GM23338 (cell line): ENCODE measurements at regions not wholly inside any gene's neighbourhood (a gene's known extent, or its start where the extent isn't known, plus 50 kb on each side); places are given as distances from the start of the nearest gene placed in this dataset.

Experiments used
- ATAC-seq: fragments of 200-7000 bp; cut with Tn5 transposase; 3 replicates; pipeline ENCODE4 v1.9.1; 2020
- DNase-seq: peaks from one replicate; pipeline ENCODE4 v3.0.0-alpha.2; 2015; ENCODE audit warnings: low spot score
- H2AFZ ChIP-seq: fragments of 200-600 bp; sonication (generic); 2 replicates; pipeline ENCODE4 v1.8.0; 2016; ENCODE audit warnings: antibody characterized with exemption, mild to moderate bottlenecking, moderate library complexity
- H3F3A ChIP-seq: fragments of 200-600 bp; sonication (generic); replicated peaks from 2 replicates; pipeline ENCODE4 v1.8.0; 2017; ENCODE audit warnings: antibody characterized with exemption, mixed run types, low read depth
- H3K27ac ChIP-seq: fragments of 200-600 bp; sonication (generic); 2 replicates; pipeline ENCODE4 v1.6.1; 2016; ENCODE audit warnings: low read depth
- H3K27me3 ChIP-seq: fragments of 200-600 bp; sonication (generic); 2 replicates; pipeline ENCODE4 v1.8.0; 2016; ENCODE audit warnings: mild to moderate bottlenecking, mixed run types, moderate library complexity; ENCODE audit not compliant: insufficient read depth
- H3K36me3 ChIP-seq: fragments of 200-600 bp; sonication (generic); 2 replicates; pipeline ENCODE4 v1.8.0; 2016; ENCODE audit warnings: mild to moderate bottlenecking; ENCODE audit not compliant: insufficient read depth
- H3K4me1 ChIP-seq: fragments of 200-600 bp; sonication (generic); 2 replicates; pipeline ENCODE4 v1.8.0; 2016; ENCODE audit warnings: mild to moderate bottlenecking, moderate library complexity; ENCODE audit not compliant: insufficient read depth
- H3K4me2 ChIP-seq: fragments of 200-600 bp; sonication (generic); 2 replicates; pipeline ENCODE4 v1.7.1; 2017; ENCODE audit warnings: mixed run types
- H3K4me3 ChIP-seq: fragments of 200-600 bp; sonication (generic); 2 replicates; pipeline ENCODE4 v1.6.1; 2016; ENCODE audit warnings: mixed run types
- H3K79me2 ChIP-seq: fragments of 200-600 bp; sonication (generic); replicated peaks from 2 replicates; pipeline ENCODE4 v1.8.0; 2017; ENCODE audit warnings: mild to moderate bottlenecking; ENCODE audit not compliant: insufficient read depth
- H3K9me2 ChIP-seq: fragments of 200-600 bp; sonication (generic); 2 replicates; pipeline ENCODE4 v1.8.0; 2017; ENCODE audit not compliant: insufficient read depth
- H4K20me1 ChIP-seq: fragments of 200-600 bp; sonication (generic); replicated peaks from 2 replicates; pipeline ENCODE4 v1.8.0; 2017; ENCODE audit warnings: mild to moderate bottlenecking; ENCODE audit not compliant: insufficient read depth
- H3K27ac Mint-ChIP-seq: 2 replicates; pipeline ENCODE4 v1.8.0; 2020; ENCODE audit warnings: inconsistent platforms, mild to moderate bottlenecking, moderate library complexity, mixed read lengths
- H3K27me3 Mint-ChIP-seq: 3 replicates; pipeline ENCODE4 v1.8.0; 2022; ENCODE audit warnings: low read depth, mild to moderate bottlenecking, moderate library complexity, mixed read lengths, inconsistent platforms; ENCODE audit not compliant: insufficient read depth, poor library complexity
- H3K36me3 Mint-ChIP-seq: 3 replicates; pipeline ENCODE4 v1.8.0; 2021; ENCODE audit warnings: low read depth, mild to moderate bottlenecking, inconsistent platforms, moderate library complexity, mixed read lengths
- H3K4me1 Mint-ChIP-seq: 3 replicates; pipeline ENCODE4 v1.8.0; 2020; ENCODE audit warnings: mild to moderate bottlenecking, inconsistent platforms, mixed read lengths
- H3K4me3 Mint-ChIP-seq: 3 replicates; pipeline ENCODE4 v1.8.0; 2021; ENCODE audit warnings: moderate library complexity, mild to moderate bottlenecking, inconsistent platforms, mixed read lengths
- H3K9me3 Mint-ChIP-seq: 3 replicates; pipeline ENCODE4 v1.8.0; 2020; ENCODE audit warnings: moderate library complexity, mild to moderate bottlenecking, inconsistent platforms, mixed read lengths
- CTCF ChIP-seq, 2 experiments: fragments of 200-600 bp in 1 of 2; sonication (generic) in 1 of 2; conservative IDR thresholded peaks; 2 replicates each; pipeline versions ENCODE4 v1.5.1 to v1.6.1; 2016 to 2017; ENCODE audit warnings: antibody characterized with exemption in 2 of 2, low read depth in 2 of 2, mild to moderate bottlenecking in 2 of 2, moderate library complexity in 1 of 2
- ETS1 ChIP-seq: IDR thresholded peaks from 2 replicates; pipeline ENCODE4 v1.6.1; 2016; ENCODE audit warnings: antibody characterized with exemption
- EZH2phosphoT487 ChIP-seq: fragments of 200-600 bp; sonication (generic); IDR thresholded peaks from one replicate; pipeline ENCODE4 v1.8.1; 2018; ENCODE audit warnings: antibody characterized with exemption; ENCODE audit not compliant: unreplicated experiment
- JUNB ChIP-seq: IDR thresholded peaks from one replicate; pipeline ENCODE4 v1.6.1; 2016; ENCODE audit warnings: antibody characterized with exemption; ENCODE audit not compliant: unreplicated experiment
- NANOG ChIP-seq: IDR thresholded peaks from 2 replicates; pipeline ENCODE4 v1.6.1; 2016; ENCODE audit warnings: antibody characterized with exemption, borderline replicate concordance
- POLR2AphosphoS5 ChIP-seq: IDR thresholded peaks from 2 replicates; pipeline ENCODE4 v1.6.1; 2016; ENCODE audit warnings: antibody characterized with exemption, low read depth
- REST ChIP-seq: IDR thresholded peaks from one replicate; pipeline ENCODE4 v1.6.1; 2018; ENCODE audit warnings: antibody characterized with exemption; ENCODE audit not compliant: unreplicated experiment
- STAT1 ChIP-seq: IDR thresholded peaks from one replicate; pipeline ENCODE4 v1.6.1; 2016; ENCODE audit warnings: antibody characterized with exemption; ENCODE audit not compliant: unreplicated experiment
- ZNF114 ChIP-seq: fragments of 250-450 bp; sonication (Bioruptor Pico); IDR thresholded peaks from 2 replicates; pipeline ENCODE4 v1.5.0; 2020; ENCODE audit warnings: mild to moderate bottlenecking, moderate library complexity
- ZNF331 ChIP-seq: fragments of 250-450 bp; sonication (Bioruptor Pico); IDR thresholded peaks from 2 replicates; pipeline ENCODE4 v1.5.0; 2020; ENCODE audit warnings: low read depth, mild to moderate bottlenecking, moderate library complexity
- ZNF462 ChIP-seq: fragments of 250-450 bp; sonication (Bioruptor Pico); IDR thresholded peaks from 2 replicates; pipeline ENCODE4 v1.5.0; 2020; ENCODE audit warnings: mild to moderate bottlenecking, moderate library complexity

GRCh38 chr9:19969721-19970120, 180.9 kb upstream of the SLC24A2 start (continued):
- TF ChIP-seq ZNF462 (CRISPR knock-in tag) = no peak
- no peak for TF ChIP-seq ETS1
- TF ChIP-seq STAT1 = no peak
- TF ChIP-seq POLR2AphosphoS5 = no peak
- no peak for TF ChIP-seq JUNB
- TF ChIP-seq ZNF114 (CRISPR knock-in tag) = no peak

- Mint-ChIP-seq H3K27ac (peak overlapping the region; percentile 30; the same call in 1 of the 2 replicates), H3K36me3 (no peaks in the 10 kb centered on the region; the same call in 2 of the 3 replicates), H3K27me3 (peaks cover 5% of the 10 kb centered on the region), H3K4me3 (no peak overlapping the region), H3K9me3 (no peaks in the 10 kb centered on the region), H3K4me1 (peaks cover 38% of the 10 kb centered on the region)
- Histone ChIP-seq H3K79me2 (no peaks in the 10 kb centered on the region), H2AFZ (no peak overlapping the region), H4K20me1 (no peaks in the 10 kb centered on the region), H3K4me2 (peak overlapping the region; percentile 34), H3K9me2 (no peaks in the 10 kb centered on the region), H3K36me3 (no peaks in the 10 kb centered on the region), H3K4me3 (peak overlapping the region; percentile 4; the same call in 1 of the 2 replicates), H3K27ac (peak overlapping the region; percentile 21), H3F3A (no peaks in the 10 kb centered on the region), H3K4me1 (peaks cover 27% of the 10 kb centered on the region), H3K27me3 (no peaks in the 10 kb centered on the region)
- peak; percentile 80 for DNase-seq
- peak; percentile 96 for ATAC-seq
- no peak for TF ChIP-seq ZNF331 (CRISPR knock-in tag)
- no peak for TF ChIP-seq CTCF (conservative IDR thresholded peaks at IDR 0.05; ENCODE audit: low read depth in 2 of 2)
- no peak for TF ChIP-seq EZH2phosphoT487
- peak; percentile 83 for TF ChIP-seq NANOG
- TF ChIP-seq ZNF114 (CRISPR knock-in tag) = no peak
- TF ChIP-seq JUNB = no peak
- no peak for TF ChIP-seq ETS1
- TF ChIP-seq REST = no peak
Observed at GRCh38 chr9:19967888-19968459, 179.1 kb upstream of the SLC24A2 start.
